ENCODE measurements at regions not wholly inside any gene's neighbourhood (a gene's known extent, or its start where the extent isn't known, plus 50 kb on each side); places are given as distances from the start of the nearest gene placed in this dataset.

GRCh38 chr18:39186008-39186407 lies 1620.4 kb upstream of the CELF4 start:
- no peak for FAIRE-seq
- no peaks in the 10 kb centered on the region for H3K27me3 ChIP-seq (ENCODE audit: control insufficient read depth in 2 of 2, insufficient read depth in 2 of 2, low read length in 2 of 2)
- CTCF ChIA-PET, result no interaction called here
- DNase-seq (ENCODE audit: low read depth, low spot score), result no peak
- no peak overlapping the region for H3K9ac ChIP-seq (replicated peaks; ENCODE audit: extremely low read depth, insufficient read depth, low read length)
- BruUV-seq (replicated peaks), result no TSS peak
- no peaks in the 10 kb centered on the region for H4K20me1 ChIP-seq (replicated peaks; ENCODE audit: control insufficient read depth, extremely low read depth, insufficient read depth, low read length)
- no peaks in the 10 kb centered on the region for H3K79me2 ChIP-seq (ENCODE audit: control insufficient read depth, insufficient read depth, low read length)
- no peaks in the 10 kb centered on the region for H3K9me1 ChIP-seq (replicated peaks; ENCODE audit: control insufficient read depth, extremely low read depth, insufficient read depth, low read length)
- intact Hi-C loops (cut with micrococcal nuclease) (no loop called here), dilution Hi-C loops (cut with MboI; ENCODE audit: extremely low pct_ligation_motif_present, low sequenced_read_pairs) (no loop called here)
- no peaks in the 10 kb centered on the region for H3K9me3 ChIP-seq (replicated peaks; ENCODE audit: control insufficient read depth, insufficient read depth, low read length)
- no peaks in the 10 kb centered on the region for H3K4me1 ChIP-seq (ENCODE audit: control insufficient read depth, extremely low read depth, insufficient read depth, low read length)
- no peak overlapping the region for H3K4me2 ChIP-seq (ENCODE audit: insufficient read depth, low read length)
- TF ChIP-seq, protein P1, sequence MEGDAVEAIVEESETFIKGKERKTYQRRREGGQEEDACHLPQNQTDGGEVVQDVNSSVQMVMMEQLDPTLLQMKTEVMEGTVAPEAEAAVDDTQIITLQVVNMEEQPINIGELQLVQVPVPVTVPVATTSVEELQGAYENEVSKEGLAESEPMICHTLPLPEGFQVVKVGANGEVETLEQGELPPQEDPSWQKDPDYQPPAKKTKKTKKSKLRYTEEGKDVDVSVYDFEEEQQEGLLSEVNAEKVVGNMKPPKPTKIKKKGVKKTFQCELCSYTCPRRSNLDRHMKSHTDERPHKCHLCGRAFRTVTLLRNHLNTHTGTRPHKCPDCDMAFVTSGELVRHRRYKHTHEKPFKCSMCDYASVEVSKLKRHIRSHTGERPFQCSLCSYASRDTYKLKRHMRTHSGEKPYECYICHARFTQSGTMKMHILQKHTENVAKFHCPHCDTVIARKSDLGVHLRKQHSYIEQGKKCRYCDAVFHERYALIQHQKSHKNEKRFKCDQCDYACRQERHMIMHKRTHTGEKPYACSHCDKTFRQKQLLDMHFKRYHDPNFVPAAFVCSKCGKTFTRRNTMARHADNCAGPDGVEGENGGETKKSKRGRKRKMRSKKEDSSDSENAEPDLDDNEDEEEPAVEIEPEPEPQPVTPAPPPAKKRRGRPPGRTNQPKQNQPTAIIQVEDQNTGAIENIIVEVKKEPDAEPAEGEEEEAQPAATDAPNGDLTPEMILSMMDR (IDR thresholded peaks at IDR 0.05; ENCODE audit: extremely low read depth in 1 of 2, insufficient read depth in 1 of 2, low read depth in 1 of 2, low read length in 2 of 2), result no peak
- no peak for TF ChIP-seq JUN (IDR thresholded peaks at IDR 0.05; ENCODE audit: borderline replicate concordance, insufficient read depth, insufficient read length, low read depth)
- TF ChIP-seq MYC (IDR thresholded peaks at IDR 0.05; ENCODE audit: low read depth, low read length), result no peak
- no peak for TF ChIP-seq POLR2AphosphoS5 (IDR thresholded peaks at IDR 0.05; ENCODE audit: insufficient read depth, low read depth, low read length)
- no peak for TF ChIP-seq EZH2 (IDR thresholded peaks at IDR 0.05; ENCODE audit: borderline replicate concordance, low read depth, low read length, severe bottlenecking)
- TF ChIP-seq FOS (IDR thresholded peaks at IDR 0.05; ENCODE audit: borderline replicate concordance, insufficient read depth, low read length), result no peak
- TF ChIP-seq GATA2 (IDR thresholded peaks at IDR 0.05; ENCODE audit: insufficient read depth, insufficient read length, low read depth, low read length), result no peak
- no peak overlapping the region for H3K4me3 ChIP-seq (replicated peaks in 1 of 3; ENCODE audit: insufficient read depth in 1 of 3, low read depth in 1 of 3, low read length in 3 of 3)
- no peak overlapping the region for H3K27ac ChIP-seq (ENCODE audit: insufficient read depth, low read depth, low read length)
- POLR2A ChIA-PET, result no interaction called here
- H2AFZ ChIP-seq (ENCODE audit: low read depth, low read length), result no peak overlapping the region
- H3K36me3 ChIP-seq (ENCODE audit: control insufficient read depth in 2 of 2, extremely low read depth in 1 of 2, insufficient read depth in 2 of 2, low read length in 2 of 2), result no peaks in the 10 kb centered on the region

Data from endothelial cell of umbilical vein (primary cell).